ENCODE measurements at regions not wholly inside any gene's neighbourhood (a gene's known extent, or its start where the extent isn't known, plus 50 kb on each side); places are given as distances from the start of the nearest gene placed in this dataset.

GRCh38 chr3:22989716-22990115, 213.4 kb upstream of the UBE2E2 start:
- Histone ChIP-seq H3K79me1 (ENCODE audit: insufficient read depth, low read depth, low read length, poor library complexity, severe bottlenecking) (no peaks in the 10 kb centered on the region), H3K56ac (ENCODE audit: insufficient read length, low read depth, low read length) (no peak overlapping the region), H2AFZ (ENCODE audit: low read length) (no peak overlapping the region), H2BK5ac (ENCODE audit: insufficient read length, low read length) (no peak overlapping the region), H3K9me3 (ENCODE audit: control insufficient read depth, low read depth, low read length) (no peaks in the 10 kb centered on the region), H3K4me2 (ENCODE audit: insufficient read depth, insufficient read length, low read length) (no peak overlapping the region), H3K4me1 (ENCODE audit: insufficient read depth, low read length) (0 out of 2 replicates have a peak, but pooled peaks cover 2% of the 10 kb centered on the region), H2BK120ac (ENCODE audit: low read depth, low read length, poor library complexity, severe bottlenecking) (no peak overlapping the region), H2BK15ac (ENCODE audit: low read depth, low read length) (no peak overlapping the region), H3K14ac (ENCODE audit: insufficient read depth, low read length) (no peak overlapping the region), H3K4ac (ENCODE audit: low read depth, low read length) (no peak overlapping the region), H3K23ac (ENCODE audit: insufficient read length, low read depth, low read length) (no peak overlapping the region), H3K27ac (ENCODE audit: insufficient read length, low read depth, low read length) (no peak overlapping the region), H3K9ac (ENCODE audit: extremely low read depth, insufficient read length, low read length) (no peak overlapping the region), H4K5ac (ENCODE audit: insufficient read length, low read depth, low read length) (no peak overlapping the region), H3K79me2 (ENCODE audit: insufficient read depth, low read length) (no peaks in the 10 kb centered on the region), H4K8ac (replicated peaks; ENCODE audit: insufficient read length, low read depth, low read length) (no peak overlapping the region), H2AK5ac (ENCODE audit: insufficient read length, low read length) (no peak overlapping the region), H2BK12ac (ENCODE audit: insufficient read length, low read depth, low read length) (no peak overlapping the region), H3K27me3 (ENCODE audit: insufficient read depth, low read length) (no peaks in the 10 kb centered on the region), H3K23me2 (ENCODE audit: insufficient read length, low read depth, low read length, poor library complexity, severe bottlenecking) (no peaks in the 10 kb centered on the region), H4K91ac (ENCODE audit: insufficient read length, low read depth, low read length) (no peak overlapping the region), H2BK20ac (ENCODE audit: low read depth, low read length, poor library complexity, severe bottlenecking) (no peak overlapping the region), H4K20me1 (ENCODE audit: control insufficient read depth, insufficient read depth, insufficient read length) (no peaks in the 10 kb centered on the region), H3T11ph (ENCODE audit: low read length) (no peak overlapping the region), H3K18ac (ENCODE audit: insufficient read length, low read depth, low read length) (no peak overlapping the region)
- Mint-ChIP-seq H3K27ac (no peak overlapping the region), H3K36me3 (ENCODE audit: insufficient read depth in 1 of 3, low read depth in 3 of 3) (peaks cover 0 to 7% (median 0%) of the 10 kb centered on the region in 3 experiments; a peak in 1 of 7 replicates), H3K9me3 (no peaks in the 10 kb centered on the region), H3K4me3 (no peak overlapping the region), H3K27me3 (ENCODE audit: low read depth) (no peaks in the 10 kb centered on the region; the same call in 1 of the 2 replicates), H3K4me1 (peaks cover 9 to 12% of the 10 kb centered on the region in 2 experiments)
- TF ChIP-seq CTCF (conservative IDR thresholded peaks at IDR 0.05): no peak
- no peak for DNase-seq
- WGBS (ENCODE audit: extremely low coverage, insufficient read length, low lambda C conversion rate): no CpG with 5 or more reads among the region's 17 CpGs
